Lower leg skin (tissue), 4 donors: ENCODE measurements at regions not wholly inside any gene's neighbourhood (a gene's known extent, or its start where the extent isn't known, plus 50 kb on each side); places are given as distances from the start of the nearest gene placed in this dataset.

Source experiments
- DNase-seq, 2 donors: peaks; one replicate each; pipeline ENCODE4 v3.0.0-alpha.2; 2019; ENCODE audit warnings: low spot score in 2 of 2
- H3K4me3 ChIP-seq: fragments of 200-600 bp; sonication (generic); 2 replicates; pipeline ENCODE4 v1.5.1; 2017; ENCODE audit warnings: mild to moderate bottlenecking, low read depth; ENCODE audit not compliant: poor library complexity, severe bottlenecking
- POLR2A ChIP-seq, 2 donors: fragments of 450-650 bp; IDR thresholded peaks; one replicate each; pipeline ENCODE4 v1.6.1; 2016 to 2017; ENCODE audit warnings: antibody characterized with exemption in 2 of 2, mild to moderate bottlenecking in 1 of 2, moderate library complexity in 1 of 2
- whole genome bisulfite sequencing, 2 donors: methylation state at CpG; one replicate each; pipeline ENCODE4 v1.1.5; 2018; 5-methylcytosine and 5-hydroxymethylcytosine counted together
- intact Hi-C: fragments of 100-400 bp; cut with DNase I; formaldehyde crosslinking; loops from one replicate; pipeline ENCODE4 v1.15.0; 2023; ENCODE audit warnings: low total_unique reads
- TF ChIP-seq, protein P1 (sequence below), 3 donors: fragments of 450-650 bp; IDR thresholded peaks; one replicate each; pipeline ENCODE4 v1.5.1; 2016; ENCODE audit warnings: antibody characterized with exemption in 3 of 3, mild to moderate bottlenecking in 3 of 3, moderate library complexity in 2 of 3

DNA sequence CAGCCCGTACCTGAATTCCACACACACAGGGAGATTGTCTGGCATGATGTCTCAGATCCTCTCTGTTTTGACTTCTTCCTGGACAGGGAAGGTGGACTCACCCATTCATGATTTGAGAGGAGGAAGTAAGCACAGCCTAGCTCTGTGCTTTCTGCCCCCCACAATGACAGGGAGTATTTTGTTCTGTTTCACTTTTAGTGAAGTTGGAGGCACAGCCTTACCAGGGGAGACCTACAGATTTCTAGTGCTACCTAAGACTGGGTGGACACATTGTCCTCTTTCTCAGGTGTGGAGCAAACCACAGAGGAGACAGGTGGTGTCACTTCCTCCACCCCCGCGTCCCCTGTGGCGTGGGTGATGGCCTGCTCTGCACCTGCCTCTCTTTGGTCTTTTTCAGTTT lies 408.6 kb upstream of the PFKP start:
- TF ChIP-seq, protein P1, sequence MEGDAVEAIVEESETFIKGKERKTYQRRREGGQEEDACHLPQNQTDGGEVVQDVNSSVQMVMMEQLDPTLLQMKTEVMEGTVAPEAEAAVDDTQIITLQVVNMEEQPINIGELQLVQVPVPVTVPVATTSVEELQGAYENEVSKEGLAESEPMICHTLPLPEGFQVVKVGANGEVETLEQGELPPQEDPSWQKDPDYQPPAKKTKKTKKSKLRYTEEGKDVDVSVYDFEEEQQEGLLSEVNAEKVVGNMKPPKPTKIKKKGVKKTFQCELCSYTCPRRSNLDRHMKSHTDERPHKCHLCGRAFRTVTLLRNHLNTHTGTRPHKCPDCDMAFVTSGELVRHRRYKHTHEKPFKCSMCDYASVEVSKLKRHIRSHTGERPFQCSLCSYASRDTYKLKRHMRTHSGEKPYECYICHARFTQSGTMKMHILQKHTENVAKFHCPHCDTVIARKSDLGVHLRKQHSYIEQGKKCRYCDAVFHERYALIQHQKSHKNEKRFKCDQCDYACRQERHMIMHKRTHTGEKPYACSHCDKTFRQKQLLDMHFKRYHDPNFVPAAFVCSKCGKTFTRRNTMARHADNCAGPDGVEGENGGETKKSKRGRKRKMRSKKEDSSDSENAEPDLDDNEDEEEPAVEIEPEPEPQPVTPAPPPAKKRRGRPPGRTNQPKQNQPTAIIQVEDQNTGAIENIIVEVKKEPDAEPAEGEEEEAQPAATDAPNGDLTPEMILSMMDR (IDR thresholded peaks at IDR 0.05), result no peak
- no peak for TF ChIP-seq POLR2A (IDR thresholded peaks at IDR 0.05)
- H3K4me3 ChIP-seq, result no peak overlapping the region

DNA sequence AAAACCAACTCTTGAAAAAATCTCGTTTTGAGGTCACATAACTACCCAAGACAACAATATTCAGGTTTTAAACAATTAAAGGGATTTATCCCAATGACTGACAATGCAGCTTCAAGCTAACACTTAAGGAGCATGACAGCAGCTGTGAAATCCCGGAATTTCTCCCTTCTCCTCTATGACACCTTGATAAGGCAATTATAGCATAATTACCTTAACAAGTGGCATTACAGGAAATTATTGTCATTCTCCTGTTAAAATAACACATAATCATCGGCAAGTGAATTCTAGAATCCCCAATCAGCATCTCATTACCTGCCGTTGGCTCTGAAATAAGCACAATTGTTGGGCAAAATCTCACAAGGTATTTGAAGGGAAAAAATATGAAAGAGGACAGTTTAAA lies 417.0 kb upstream of the PFKP start:
- intact Hi-C loops, result no loop called here
- 69 to 79% methylated on average over 4 of the region's 4 CpGs for WGBS, 2 donors
- H3K4me3 ChIP-seq, result no peak overlapping the region
- no peak for DNase-seq
- TF ChIP-seq, protein P1 (IDR thresholded peaks at IDR 0.05), result no peak
- no peak for TF ChIP-seq POLR2A (IDR thresholded peaks at IDR 0.05)

More for the DNA sequence above, 408.6 kb upstream of the PFKP start:
- no peak for DNase-seq
- intact Hi-C loops, result no loop called here
- WGBS, 2 donors, result 71 to 86% methylated on average over 4 of the region's 4 CpGs

DNA sequence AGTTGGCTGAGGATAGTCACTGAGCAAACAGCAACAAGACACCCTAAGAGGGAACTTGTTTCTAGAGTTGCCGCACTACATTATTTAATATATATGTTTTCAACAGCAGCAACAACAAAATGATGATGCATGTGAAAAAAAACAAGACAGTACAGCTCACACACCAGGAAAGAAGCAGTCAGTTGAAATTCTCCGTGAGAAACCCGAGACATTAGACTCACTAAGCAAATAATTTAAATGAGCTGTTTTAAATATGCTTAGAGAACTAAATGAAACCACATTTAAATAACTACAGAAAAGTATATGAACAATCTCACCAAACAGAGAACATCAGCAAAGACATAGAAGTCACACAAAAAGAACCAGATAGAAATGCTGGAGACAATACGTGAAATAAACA lies 426.3 kb upstream of the PFKP start:
- no peak for TF ChIP-seq POLR2A (IDR thresholded peaks at IDR 0.05)
- TF ChIP-seq, protein P1 (IDR thresholded peaks at IDR 0.05), result no peak
- 68 to 71% methylated on average over 4 of the region's 4 CpGs for WGBS, 2 donors
- DNase-seq, result no peak
- intact Hi-C loops, result no loop called here
- H3K4me3 ChIP-seq, result no peak overlapping the region

DNA sequence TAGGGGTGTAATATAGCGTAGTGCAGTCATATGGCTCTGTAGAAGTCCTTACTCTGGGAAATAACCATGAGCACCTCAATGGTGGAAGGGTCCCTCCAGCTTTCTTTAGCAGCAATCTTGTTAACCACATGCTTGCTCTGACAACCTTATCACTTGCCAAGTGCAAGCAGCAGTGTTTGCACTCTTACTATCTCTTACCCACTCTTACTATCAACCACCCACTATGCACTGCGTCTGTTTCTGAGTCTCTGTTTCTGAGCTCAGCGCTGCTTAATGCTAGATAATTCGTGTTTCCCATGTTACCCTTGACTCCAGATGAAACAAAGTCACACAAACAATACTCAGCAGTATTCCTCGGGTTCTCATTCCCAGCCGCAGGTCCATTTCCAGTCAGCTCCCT lies 433.7 kb upstream of the PFKP start:
- H3K4me3 ChIP-seq, result no peak overlapping the region
- 78 to 79% methylated on average over 6 of the region's 6 CpGs for WGBS, 2 donors
- TF ChIP-seq POLR2A (IDR thresholded peaks at IDR 0.05), result no peak
- TF ChIP-seq, protein P1 (IDR thresholded peaks at IDR 0.05), result no peak
- no peak for DNase-seq
- intact Hi-C loops, result no loop called here

DNA sequence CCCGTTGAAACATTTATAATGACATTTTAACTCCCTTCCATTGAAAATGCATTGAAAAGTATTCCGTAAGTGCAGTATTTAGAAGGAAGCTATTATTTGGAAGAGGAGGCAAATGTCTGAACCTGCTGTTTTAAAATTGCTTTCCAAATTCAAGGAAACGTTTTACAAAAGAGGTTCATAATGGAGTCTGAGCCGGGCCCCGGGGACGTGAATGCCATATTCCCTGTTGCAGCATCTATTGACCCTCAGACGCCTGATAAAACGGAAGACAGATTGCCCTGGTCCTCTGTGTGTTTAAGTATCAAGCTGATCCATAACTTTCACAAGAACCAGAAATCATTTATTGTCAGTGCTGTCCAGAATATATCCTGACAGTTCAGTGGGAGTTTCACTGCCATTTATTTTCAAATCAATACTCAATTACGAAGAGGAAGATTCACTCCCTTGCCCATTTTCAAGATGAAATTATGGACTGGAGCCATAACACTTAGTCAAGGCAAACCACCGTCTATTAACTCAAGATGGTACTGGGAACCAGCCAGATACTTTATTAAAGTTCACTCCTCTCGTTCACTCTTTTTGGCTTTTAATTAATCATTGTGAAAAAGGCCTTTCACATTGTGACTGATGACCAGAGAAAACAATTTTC lies 435.7 kb upstream of the PFKP start:
- no peak overlapping the region for H3K4me3 ChIP-seq
- TF ChIP-seq POLR2A (IDR thresholded peaks at IDR 0.05), result no peak
- TF ChIP-seq, protein P1 (IDR thresholded peaks at IDR 0.05), result no peak
- WGBS, 2 donors, result 75 to 77% methylated on average over 11 of the region's 11 CpGs
- no peak for DNase-seq
- intact Hi-C loops, result no loop called here

DNA sequence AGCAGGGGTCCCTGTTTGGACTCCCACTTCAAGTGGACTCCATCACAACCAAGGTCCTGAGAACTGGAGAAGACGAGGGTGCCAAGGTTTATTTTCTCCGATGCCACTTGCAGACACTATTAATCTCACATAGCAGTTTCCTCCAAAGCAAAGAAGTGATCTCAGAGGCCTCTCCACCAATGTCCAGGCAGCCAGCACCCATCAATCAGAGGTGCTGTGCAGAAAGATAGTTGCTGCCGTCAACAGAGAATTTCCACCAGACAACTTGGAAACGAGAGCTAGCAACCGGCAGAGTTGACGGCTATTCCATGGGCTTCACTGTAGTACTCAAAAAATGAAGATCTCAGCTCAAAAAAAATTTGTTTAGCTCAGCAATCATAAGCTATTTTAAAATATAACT lies 438.6 kb upstream of the PFKP start:
- no peak overlapping the region for H3K4me3 ChIP-seq
- intact Hi-C loops, result no loop called here

More for the DNA sequence above, 438.6 kb upstream of the PFKP start:
- TF ChIP-seq, protein P1 (IDR thresholded peaks at IDR 0.05), result no peak
- no peak for TF ChIP-seq POLR2A (IDR thresholded peaks at IDR 0.05)
- WGBS, 2 donors, result 87 to 89% methylated on average over 6 of the region's 6 CpGs
- DNase-seq, result no peak
